Stimulated activated naive CD4-positive, alpha-beta T cell treated with Interleukin-2 at 50 U/mL for 16 hours (primary cell): ENCODE measurements at regions not wholly inside any gene's neighbourhood (a gene's known extent, or its start where the extent isn't known, plus 50 kb on each side); places are given as distances from the start of the nearest gene placed in this dataset.
"Not testable (repeated sequence)": the region's sequence is repeated elsewhere in the genome, so short reads cannot be mapped to it uniquely, and the experiment has no call there.

Experiments used
- DNase-seq: peaks from one replicate; lab custom pipeline; 2025; lab: John Stamatoyannopoulos, UW

GRCh38 chr5:158519433-158520021 is 580.2 kb downstream of the EBF1 start:
- no peak for DNase-seq

- DNase-seq = no peak
Observed at GRCh38 chr5:158516521-158516920, 583.2 kb downstream of the EBF1 start.

DNA sequence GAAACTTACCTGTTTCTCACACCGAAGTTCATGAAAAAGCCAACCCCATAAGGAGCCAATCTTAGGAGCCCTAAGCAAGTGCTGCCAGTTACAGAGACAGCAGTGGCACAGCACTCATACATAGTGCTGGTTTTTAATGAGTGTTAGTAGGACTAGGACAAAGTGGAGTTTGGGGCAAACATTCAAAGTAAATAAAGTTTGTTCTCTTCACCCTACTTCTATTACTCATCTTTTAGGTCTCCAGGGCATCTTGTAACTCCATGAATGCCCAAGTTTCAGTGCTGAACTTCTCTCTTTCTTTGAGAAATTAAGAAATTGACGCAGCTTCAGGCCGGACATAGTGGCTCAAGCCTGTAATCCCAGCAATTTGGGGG is 584.7 kb downstream of the EBF1 start:
- DNase-seq = no peak

DNA sequence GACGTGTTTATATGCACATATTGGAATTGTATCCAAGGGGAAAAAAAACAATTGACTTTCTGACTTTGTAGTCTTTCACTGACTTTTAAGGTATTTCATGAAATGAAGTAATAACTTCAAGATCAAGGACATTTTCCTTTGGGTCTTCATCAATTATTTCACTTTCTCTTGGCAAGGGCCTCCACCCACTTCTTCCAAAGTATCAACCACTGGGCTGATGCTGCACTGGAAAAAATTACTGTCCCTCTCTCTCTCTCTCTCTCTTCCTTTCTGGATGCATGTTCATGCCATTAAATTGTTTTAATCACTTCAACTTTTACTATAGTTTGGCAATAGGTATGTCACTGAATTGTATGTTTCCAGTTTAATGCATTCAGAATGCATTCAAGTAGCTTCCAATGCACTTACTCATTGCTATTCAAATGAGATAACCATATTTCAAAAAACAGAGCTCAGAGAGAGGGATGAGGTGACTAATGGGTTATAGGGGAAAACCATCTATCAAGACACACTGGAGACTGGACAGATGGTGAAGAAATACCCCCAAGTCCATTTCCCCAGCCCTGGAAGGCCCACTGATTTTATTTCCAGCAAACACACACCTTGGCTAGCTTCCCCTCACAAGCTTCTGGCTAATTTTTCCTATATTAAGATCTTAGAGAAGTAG is 585.3 kb downstream of the EBF1 start:
- DNase-seq = no peak

GRCh38 chr5:158513490-158514318 is 586.0 kb downstream of the EBF1 start:
- DNase-seq = no peak

DNA sequence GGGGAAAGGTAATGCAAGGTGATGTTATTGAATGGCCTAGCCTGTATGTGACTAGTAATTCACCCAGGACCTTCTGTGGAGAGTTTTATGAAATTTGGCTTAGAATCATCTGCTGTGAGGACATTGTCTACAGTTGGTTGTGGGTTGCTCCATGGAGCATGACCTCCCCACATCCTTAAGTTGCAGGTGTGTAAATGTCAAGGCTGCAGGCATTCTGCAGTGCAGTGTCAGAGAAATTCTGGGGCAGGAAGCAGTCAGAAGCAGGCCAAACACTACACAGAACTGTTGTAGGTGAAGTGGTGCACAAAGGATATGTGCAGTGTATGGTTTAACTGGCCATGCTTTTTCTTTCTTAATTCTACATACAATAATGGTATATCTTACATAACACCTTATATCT is 588.3 kb downstream of the EBF1 start:
- no peak for DNase-seq

DNA sequence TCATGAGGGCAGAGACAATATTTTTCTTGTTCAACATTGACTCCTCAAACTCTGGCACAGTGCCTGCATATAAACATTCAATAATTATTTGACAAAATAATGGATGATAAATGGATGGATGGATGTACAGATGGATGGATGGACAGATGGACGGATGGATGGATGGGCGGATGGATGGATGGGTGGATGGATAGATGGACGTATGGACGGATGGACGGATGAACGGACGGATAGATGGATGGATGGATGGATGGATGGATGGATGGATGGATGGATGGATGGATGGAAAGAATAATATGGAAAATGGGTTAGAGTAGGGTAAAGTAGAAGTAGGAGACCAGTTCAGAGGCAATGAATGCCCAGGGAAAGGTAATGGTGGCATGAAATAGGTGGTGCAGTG is 589.2 kb downstream of the EBF1 start:
- no peak for DNase-seq

GRCh38 chr5:158506648-158507047 is 593.1 kb downstream of the EBF1 start:
- no peak for DNase-seq

DNA sequence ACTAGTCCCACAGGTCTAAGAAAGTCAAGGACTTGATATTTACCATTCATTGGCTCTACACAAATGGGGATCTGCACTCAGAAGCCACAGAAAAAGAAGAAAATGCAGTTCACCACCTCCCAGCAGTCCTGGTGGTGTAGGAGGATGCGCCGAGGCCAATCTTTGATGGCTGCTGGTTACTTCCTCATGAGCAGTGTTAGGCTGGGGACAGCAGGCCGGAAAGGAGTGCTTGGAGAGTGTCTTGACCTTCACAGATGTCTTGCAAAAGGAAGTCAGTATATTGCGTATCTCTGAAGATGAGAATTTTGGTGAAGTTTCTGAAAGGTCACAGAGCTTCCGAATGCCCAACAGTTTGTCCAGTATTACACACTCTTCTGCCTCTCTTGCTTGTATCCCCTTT is 597.0 kb downstream of the EBF1 start:
- no peak for DNase-seq

GRCh38 chr5:158499892-158500418 is 599.8 kb downstream of the EBF1 start:
- DNase-seq = no peak

- no peak for DNase-seq
Observed at GRCh38 chr5:158499075-158499891, 600.4 kb downstream of the EBF1 start.

GRCh38 chr5:158496624-158497023 is 603.1 kb downstream of the EBF1 start:
- DNase-seq = no peak

DNA sequence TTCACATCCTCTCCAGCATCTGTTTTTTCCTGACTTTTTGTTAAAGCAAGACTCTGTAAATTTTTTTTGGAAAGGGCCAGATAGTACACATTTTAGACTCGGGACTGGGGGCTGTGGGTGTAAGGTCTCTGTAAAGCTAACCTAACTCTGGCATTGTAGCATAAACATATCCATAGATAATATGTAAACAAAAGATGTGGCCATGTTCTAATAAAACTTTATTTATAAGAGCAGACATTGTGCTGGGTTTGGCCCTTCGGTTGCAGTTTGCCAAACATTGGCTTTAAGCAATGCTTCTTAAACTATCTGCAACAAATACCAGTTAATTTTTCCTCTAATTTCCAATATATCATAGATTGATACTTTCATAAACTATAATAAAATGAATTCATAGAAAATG is 605.2 kb downstream of the EBF1 start:
- DNase-seq = no peak

- DNase-seq = not testable (repeated sequence)
Observed at GRCh38 chr5:158494044-158494443, 605.7 kb downstream of the EBF1 start.

DNA sequence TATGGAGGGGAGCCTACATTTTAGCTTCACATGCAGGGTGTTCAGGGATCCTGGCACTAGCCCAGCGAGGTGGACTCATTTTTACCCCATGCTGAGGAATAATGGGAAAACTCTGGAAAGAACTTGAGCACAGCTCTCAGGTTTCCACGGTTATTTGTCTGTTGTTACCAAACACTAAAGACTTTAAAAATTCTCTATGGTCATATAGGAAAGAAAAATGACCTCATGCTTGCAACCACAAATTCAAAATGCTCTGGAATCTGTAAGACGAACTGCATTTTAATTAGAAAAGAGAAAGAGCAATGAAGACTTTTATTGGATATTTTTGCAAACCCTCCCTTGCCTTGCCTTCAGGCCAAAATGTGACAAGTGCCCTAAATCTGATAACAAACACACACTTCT is 606.9 kb downstream of the EBF1 start:
- no peak for DNase-seq

- DNase-seq = no peak
Observed at GRCh38 chr5:158492136-158492535, 607.6 kb downstream of the EBF1 start.

DNA sequence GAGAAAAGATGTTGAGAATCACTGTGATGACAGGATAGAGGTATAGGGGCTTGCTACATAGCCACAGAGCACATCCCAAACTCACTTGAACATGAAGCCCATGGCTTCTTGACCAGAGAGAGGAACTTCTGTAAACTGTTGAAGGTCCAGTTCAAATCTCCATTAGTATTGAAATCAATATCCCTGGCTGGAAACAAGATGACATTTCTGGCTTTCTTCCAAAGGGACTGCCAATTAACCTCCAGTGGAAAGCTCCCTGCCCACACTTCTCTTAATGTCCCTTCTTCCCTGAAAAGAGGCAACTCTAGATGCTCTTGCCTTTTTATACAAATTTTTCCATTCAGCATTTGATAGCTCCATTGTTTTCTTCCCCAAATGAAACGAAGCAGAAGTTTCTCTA is 612.1 kb downstream of the EBF1 start:
- DNase-seq = no peak

DNA sequence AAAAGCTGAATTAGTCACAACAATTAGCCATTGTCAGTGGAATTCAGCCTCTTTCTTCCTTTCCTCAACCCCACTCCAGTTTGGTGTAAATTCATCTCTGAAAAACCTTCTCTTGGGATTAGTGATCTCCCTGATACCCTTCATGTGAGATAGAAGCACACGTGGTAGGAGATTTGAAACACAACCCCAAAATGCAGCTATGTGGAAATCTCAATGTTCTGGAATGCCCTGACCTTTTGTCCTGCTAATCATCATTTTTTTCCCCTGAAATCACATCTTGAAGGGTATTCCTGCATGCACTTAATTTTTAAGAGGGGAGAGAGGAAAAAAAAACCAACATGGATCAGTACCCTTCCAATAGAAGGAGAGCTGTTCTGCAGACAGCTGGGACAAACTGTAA is 612.6 kb downstream of the EBF1 start:
- DNase-seq = no peak

DNA sequence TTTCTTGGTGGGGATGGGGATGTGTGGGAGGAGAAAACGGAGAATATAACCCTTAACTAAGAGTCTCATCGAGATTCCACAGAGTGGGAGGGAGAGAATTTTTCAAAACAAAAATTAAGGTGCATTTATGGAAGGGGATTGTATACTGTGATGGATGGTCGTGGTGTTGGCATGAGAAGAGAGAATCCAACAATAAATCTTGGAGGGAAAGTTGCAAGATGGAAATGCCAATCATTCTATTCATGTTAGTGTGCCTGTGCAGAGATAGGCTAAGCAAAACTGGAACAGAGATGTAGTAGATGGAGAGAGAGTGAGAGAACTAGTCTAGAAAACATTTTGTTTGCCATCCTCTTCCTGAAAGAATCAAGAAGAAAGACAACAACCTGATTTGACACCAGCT is 613.1 kb downstream of the EBF1 start:
- DNase-seq = no peak

GRCh38 chr5:158485604-158486081 is 614.1 kb downstream of the EBF1 start:
- no peak for DNase-seq

- DNase-seq = no peak
Observed at GRCh38 chr5:158485047-158485446, 614.7 kb downstream of the EBF1 start.

DNA sequence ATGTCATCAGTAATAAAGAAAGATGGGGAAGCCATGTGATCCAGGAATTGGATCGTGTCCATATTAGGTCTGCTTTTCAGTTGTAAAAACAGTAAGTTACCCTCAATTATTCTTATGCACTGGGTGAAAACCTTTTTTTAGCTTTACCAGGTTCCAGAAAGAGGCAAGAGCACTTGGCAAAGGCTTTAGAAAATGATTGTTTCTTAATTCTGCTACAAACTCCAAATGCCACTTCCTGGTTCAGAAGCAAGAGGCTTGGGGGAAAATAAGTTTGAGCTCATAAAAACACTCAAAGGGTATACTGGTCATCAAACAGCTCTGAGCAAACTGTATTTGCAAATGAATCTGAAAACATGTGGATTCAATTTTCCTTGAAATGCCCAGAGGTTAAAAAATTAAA is 615.6 kb downstream of the EBF1 start:
- DNase-seq = no peak
